CD4-positive, alpha-beta T cell treated with Interferon gamma for 1 hour (primary cell): ENCODE measurements at regions not wholly inside any gene's neighbourhood (a gene's known extent, or its start where the extent isn't known, plus 50 kb on each side); places are given as distances from the start of the nearest gene placed in this dataset.

ENCODE experiments used
- DNase-seq: peaks from one replicate; pipeline ENCODE4 v3.0.0-alpha.2; 2020

- peak; percentile 65 for DNase-seq
Observed at GRCh38 chr11:35077709-35078469, 61.1 kb upstream of the CD44 start.

DNA sequence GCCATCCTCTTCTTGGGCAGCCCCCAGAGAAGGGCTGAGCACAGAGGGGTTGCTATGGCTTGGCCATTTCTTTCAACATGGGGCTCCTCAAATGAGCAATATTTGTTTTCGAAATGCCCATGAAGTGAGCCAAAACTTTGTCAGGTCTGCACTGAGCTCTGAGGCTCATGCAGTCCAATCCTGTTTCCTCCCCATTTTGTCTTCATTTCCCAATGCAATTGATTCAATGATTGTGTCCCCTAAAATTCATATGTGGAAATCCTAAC, 60.6 kb upstream of the CD44 start:
- DNase-seq: no peak

- no peak for DNase-seq
Observed at GRCh38 chr11:35079611-35080010, 59.4 kb upstream of the CD44 start.

- peak; percentile 94 for DNase-seq
Observed at GRCh38 chr11:35082321-35083180, 56.4 kb upstream of the CD44 start.

GRCh38 chr11:35083181-35083430, 55.9 kb upstream of the CD44 start:
- no peak for DNase-seq

DNA sequence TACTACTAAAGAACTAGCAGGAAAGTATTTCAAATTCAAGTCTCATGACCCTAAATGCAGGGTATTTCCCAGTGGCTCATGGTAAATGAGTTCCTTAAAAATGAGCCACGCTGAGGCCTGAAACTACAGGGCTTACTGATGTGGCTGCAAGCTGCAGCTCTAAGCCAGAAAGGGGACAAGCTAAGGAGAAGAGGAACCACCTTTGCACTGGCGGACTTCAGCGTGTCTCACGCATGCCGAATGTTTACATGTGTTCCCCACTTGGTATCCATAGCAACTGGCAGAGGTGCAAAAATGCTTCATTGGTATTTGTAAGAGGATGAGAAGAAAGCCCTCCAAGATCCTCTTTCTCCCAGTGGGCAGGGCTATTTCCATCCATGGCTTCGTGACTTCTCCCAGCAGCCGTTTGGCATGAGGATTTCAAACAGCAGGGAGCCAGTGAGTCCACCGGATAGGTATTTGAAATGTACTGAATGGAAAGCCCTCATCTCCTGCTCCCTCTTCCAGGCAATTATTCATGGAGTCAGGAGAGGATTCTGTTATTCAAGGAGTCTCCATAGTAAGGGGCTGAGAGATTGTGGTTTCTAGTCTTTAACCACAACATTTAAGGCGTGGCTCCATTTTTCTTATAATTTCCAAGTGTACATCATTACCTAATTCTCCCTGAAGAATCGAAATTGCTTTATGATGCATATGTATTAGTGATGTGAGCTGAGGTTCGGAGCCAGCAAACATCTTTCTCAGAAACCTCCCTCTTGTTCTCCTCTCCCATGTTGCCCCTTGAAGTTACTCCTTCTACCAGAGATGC, 55.3 kb upstream of the CD44 start:
- DNase-seq: peak; percentile 93

DNA sequence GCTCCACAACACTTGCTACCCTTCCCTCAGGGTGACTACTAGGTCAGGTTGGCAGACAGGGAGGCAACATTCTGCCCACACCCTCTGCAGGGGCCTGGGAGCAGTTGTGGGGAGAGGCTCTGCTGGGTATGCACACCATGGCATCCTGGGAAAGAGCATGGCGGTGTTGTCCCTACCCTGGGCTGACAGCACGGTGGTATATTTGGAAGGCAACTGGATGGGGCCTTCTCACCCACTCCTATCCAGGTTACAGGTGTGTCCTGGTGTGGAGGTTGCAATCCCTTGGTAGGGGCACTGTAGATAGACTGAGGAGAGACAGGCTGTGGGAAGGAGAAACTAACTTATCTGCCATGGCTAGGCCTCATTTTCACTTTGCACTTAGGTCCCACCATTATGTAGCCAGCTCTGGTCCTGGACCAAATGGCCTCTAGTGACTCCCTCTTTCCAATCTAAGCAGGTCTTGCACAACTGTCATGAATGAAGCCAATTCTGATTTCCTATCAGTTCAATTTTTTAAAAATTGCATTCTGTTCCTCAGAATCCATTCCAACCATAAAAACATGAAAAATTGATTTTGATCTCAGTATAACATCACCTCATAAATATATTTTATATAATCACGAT, 54.0 kb upstream of the CD44 start:
- DNase-seq: no peak

- no peak for DNase-seq
Observed at GRCh38 chr11:35085531-35086165, 53.3 kb upstream of the CD44 start.

- no peak for DNase-seq
Observed at GRCh38 chr11:35087648-35088047, 51.3 kb upstream of the CD44 start.

GRCh38 chr11:35088226-35088625, 50.7 kb upstream of the CD44 start:
- DNase-seq: no peak

- DNase-seq: no peak
Observed at GRCh38 chr11:35088676-35089075, 50.3 kb upstream of the CD44 start.
